Non-pigmented ciliary epithelial cell (primary cell): ENCODE measurements at regions not wholly inside any gene's neighbourhood (a gene's known extent, or its start where the extent isn't known, plus 50 kb on each side); places are given as distances from the start of the nearest gene placed in this dataset.
"Not testable (repeated sequence)": the region's sequence is repeated elsewhere in the genome, so short reads cannot be mapped to it uniquely, and the experiment has no call there.

Experiments
- DNase-seq: peaks from one replicate; pipeline ENCODE4 v3.0.0-alpha.2; 2010; ENCODE audit warnings: low read depth

- DNase-seq: no peak
Measured at GRCh38 chr2:14752295-14752694, 119.8 kb downstream of the LRATD1 start.

GRCh38 chr2:14756122-14756541 lies 123.6 kb downstream of the LRATD1 start:
- peak; percentile 22 for DNase-seq

GRCh38 chr2:14756981-14757657 lies 124.6 kb downstream of the LRATD1 start:
- DNase-seq: peak; percentile 83

- DNase-seq: no peak
Measured at GRCh38 chr2:14759082-14759481, 126.6 kb downstream of the LRATD1 start.

GRCh38 chr2:14760169-14760568 lies 127.7 kb downstream of the LRATD1 start:
- no peak for DNase-seq

GRCh38 chr2:14761118-14761517 lies 128.6 kb downstream of the LRATD1 start:
- no peak for DNase-seq

GRCh38 chr2:14773696-14774095 lies 141.2 kb downstream of the LRATD1 start:
- DNase-seq: peak; percentile 18

- DNase-seq: no peak
Measured at GRCh38 chr2:14774436-14774968, 142.0 kb downstream of the LRATD1 start.

GRCh38 chr2:14776216-14776615 lies 143.7 kb downstream of the LRATD1 start:
- DNase-seq: no peak

GRCh38 chr2:14778015-14778414 lies 145.5 kb downstream of the LRATD1 start:
- DNase-seq: peak; percentile 38

- DNase-seq: no peak
Measured at GRCh38 chr2:14779252-14779651, 146.7 kb downstream of the LRATD1 start.

- DNase-seq: no peak
Measured at GRCh38 chr2:14781142-14781541, 148.6 kb downstream of the LRATD1 start.

GRCh38 chr2:14788814-14789213 lies 156.3 kb downstream of the LRATD1 start:
- not testable (repeated sequence) for DNase-seq

GRCh38 chr2:14790041-14790640 lies 157.6 kb downstream of the LRATD1 start:
- no peak for DNase-seq

- no peak for DNase-seq
Measured at GRCh38 chr2:14803994-14804393, 171.5 kb downstream of the LRATD1 start.

GRCh38 chr2:14804902-14805301 lies 172.4 kb downstream of the LRATD1 start:
- DNase-seq: no peak

GRCh38 chr2:14806613-14807012 lies 174.1 kb downstream of the LRATD1 start:
- no peak for DNase-seq

- no peak for DNase-seq
Measured at GRCh38 chr2:14815201-14815600, 182.7 kb downstream of the LRATD1 start.

- DNase-seq: no peak
Measured at GRCh38 chr2:14816069-14817060, 183.8 kb downstream of the LRATD1 start.

- no peak for DNase-seq
Measured at GRCh38 chr2:14817848-14818247, 185.3 kb downstream of the LRATD1 start.

- DNase-seq: no peak
Measured at GRCh38 chr2:14826518-14826917, 194.0 kb downstream of the LRATD1 start.

- no peak for DNase-seq
Measured at GRCh38 chr2:14827226-14828023, 194.9 kb downstream of the LRATD1 start.
